ENCODE measurements at regions not wholly inside any gene's neighbourhood (a gene's known extent, or its start where the extent isn't known, plus 50 kb on each side); places are given as distances from the start of the nearest gene placed in this dataset.
A peak's percentile ranks its signal among the peaks of the same experiment; 100 is the strongest.

DNA sequence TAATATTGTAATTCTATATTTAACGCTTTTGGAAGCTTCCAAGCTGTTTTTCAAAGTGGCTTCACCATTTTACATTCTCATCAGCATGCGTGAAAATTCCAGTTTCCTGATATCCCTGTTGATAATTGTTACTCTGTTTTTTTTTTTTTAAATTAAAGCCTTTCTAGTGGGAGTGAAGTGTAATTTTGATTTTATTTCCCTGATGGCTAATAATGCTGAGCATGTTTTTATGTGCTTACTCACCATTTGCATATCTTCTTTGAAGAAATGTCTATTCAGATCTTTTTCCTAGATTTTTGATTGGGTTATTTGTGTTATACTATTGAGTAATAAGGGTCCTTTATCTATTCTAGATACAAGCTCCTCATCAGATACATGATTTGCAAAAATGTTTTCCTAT, 382.8 kb upstream of the HS6ST1 start:
- H3K9ac ChIP-seq (ENCODE audit: low read depth in 1 of 2, low read length in 2 of 2) = no peak overlapping the region
- H3K4me1 ChIP-seq (ENCODE audit: control insufficient read depth in 4 of 4, insufficient read depth in 4 of 4, low read length in 3 of 4) = no peaks in the 10 kb centered on the region
- H3K27me3 ChIP-seq (ENCODE audit: control insufficient read depth in 4 of 4, insufficient read depth in 4 of 4, low read length in 3 of 4) = no peaks in the 10 kb centered on the region
- H3K4me3 ChIP-seq (ENCODE audit: low read depth in 1 of 3, low read length in 3 of 3) = no peak overlapping the region
- no peak for DNase-seq (ENCODE audit: low spot score)
- no peak overlapping the region for H3K27ac ChIP-seq (ENCODE audit: low read depth in 1 of 2, low read length in 2 of 2)
- no peak for TF ChIP-seq RXRA (IDR thresholded peaks at IDR 0.05)
- TF ChIP-seq FOXA1 (IDR thresholded peaks at IDR 0.05) = no peak
- TF ChIP-seq SP1 (IDR thresholded peaks at IDR 0.05) = no peak
- TF ChIP-seq HNF4A (conservative IDR thresholded peaks at IDR 0.05) = no peak
- no peaks in the 10 kb centered on the region for H3K9me3 ChIP-seq (ENCODE audit: control insufficient read depth in 4 of 4, low read length in 3 of 4)
- WGBS = 88% methylated on average over 2 of the region's 2 CpGs
- H3K36me3 ChIP-seq (ENCODE audit: control insufficient read depth in 4 of 4, insufficient read depth in 3 of 4, low read depth in 1 of 4, low read length in 3 of 4) = no peaks in the 10 kb centered on the region

DNA sequence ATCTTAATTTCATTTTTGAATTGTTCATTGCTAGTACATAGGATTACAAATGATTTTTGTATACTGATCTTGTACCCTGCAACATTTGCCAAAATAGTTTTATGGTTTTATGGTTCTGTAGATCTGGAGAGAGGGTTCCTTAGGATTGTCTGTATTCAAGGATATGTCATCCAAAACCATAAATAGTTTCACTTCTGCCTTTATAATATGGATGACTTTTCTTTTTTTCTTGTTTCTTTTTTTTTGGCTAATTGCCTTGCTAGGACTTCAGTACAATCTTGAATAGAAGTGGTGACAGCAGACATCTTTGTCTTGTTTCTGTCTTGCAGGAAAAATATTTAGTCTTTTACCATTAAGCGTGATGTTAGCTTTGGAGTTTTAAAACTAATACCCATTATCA, 383.9 kb upstream of the HS6ST1 start:
- Histone ChIP-seq H3K36me3 (ENCODE audit: control insufficient read depth in 4 of 4, insufficient read depth in 3 of 4, low read depth in 1 of 4, low read length in 3 of 4) (no peaks in the 10 kb centered on the region), H3K27me3 (ENCODE audit: control insufficient read depth in 4 of 4, insufficient read depth in 4 of 4, low read length in 3 of 4) (no peaks in the 10 kb centered on the region), H3K4me3 (ENCODE audit: low read depth in 1 of 3, low read length in 3 of 3) (no peak overlapping the region), H3K9ac (ENCODE audit: low read depth in 1 of 2, low read length in 2 of 2) (no peak overlapping the region), H3K9me3 (ENCODE audit: control insufficient read depth in 4 of 4, low read length in 3 of 4) (peaks cover 0 to 5% (median 2%) of the 10 kb centered on the region in 4 donors), H3K4me1 (ENCODE audit: control insufficient read depth in 4 of 4, insufficient read depth in 4 of 4, low read length in 3 of 4) (no peaks in the 10 kb centered on the region), H3K27ac (ENCODE audit: low read depth in 1 of 2, low read length in 2 of 2) (no peak overlapping the region)
- DNase-seq (ENCODE audit: low spot score) = no peak
- no peak for TF ChIP-seq FOXA1 (IDR thresholded peaks at IDR 0.05)
- TF ChIP-seq, protein P1, sequence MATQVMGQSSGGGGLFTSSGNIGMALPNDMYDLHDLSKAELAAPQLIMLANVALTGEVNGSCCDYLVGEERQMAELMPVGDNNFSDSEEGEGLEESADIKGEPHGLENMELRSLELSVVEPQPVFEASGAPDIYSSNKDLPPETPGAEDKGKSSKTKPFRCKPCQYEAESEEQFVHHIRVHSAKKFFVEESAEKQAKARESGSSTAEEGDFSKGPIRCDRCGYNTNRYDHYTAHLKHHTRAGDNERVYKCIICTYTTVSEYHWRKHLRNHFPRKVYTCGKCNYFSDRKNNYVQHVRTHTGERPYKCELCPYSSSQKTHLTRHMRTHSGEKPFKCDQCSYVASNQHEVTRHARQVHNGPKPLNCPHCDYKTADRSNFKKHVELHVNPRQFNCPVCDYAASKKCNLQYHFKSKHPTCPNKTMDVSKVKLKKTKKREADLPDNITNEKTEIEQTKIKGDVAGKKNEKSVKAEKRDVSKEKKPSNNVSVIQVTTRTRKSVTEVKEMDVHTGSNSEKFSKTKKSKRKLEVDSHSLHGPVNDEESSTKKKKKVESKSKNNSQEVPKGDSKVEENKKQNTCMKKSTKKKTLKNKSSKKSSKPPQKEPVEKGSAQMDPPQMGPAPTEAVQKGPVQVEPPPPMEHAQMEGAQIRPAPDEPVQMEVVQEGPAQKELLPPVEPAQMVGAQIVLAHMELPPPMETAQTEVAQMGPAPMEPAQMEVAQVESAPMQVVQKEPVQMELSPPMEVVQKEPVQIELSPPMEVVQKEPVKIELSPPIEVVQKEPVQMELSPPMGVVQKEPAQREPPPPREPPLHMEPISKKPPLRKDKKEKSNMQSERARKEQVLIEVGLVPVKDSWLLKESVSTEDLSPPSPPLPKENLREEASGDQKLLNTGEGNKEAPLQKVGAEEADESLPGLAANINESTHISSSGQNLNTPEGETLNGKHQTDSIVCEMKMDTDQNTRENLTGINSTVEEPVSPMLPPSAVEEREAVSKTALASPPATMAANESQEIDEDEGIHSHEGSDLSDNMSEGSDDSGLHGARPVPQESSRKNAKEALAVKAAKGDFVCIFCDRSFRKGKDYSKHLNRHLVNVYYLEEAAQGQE (IDR thresholded peaks at IDR 0.05) = no peak
- TF ChIP-seq FOXA2 (IDR thresholded peaks at IDR 0.05) = no peak
- no peak for TF ChIP-seq YY1 (IDR thresholded peaks at IDR 0.05)
- TF ChIP-seq, protein P2, sequence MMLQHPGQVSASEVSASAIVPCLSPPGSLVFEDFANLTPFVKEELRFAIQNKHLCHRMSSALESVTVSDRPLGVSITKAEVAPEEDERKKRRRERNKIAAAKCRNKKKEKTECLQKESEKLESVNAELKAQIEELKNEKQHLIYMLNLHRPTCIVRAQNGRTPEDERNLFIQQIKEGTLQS (IDR thresholded peaks at IDR 0.05) = no peak
- TF ChIP-seq RXRA (IDR thresholded peaks at IDR 0.05) = no peak
- TF ChIP-seq, protein P3, sequence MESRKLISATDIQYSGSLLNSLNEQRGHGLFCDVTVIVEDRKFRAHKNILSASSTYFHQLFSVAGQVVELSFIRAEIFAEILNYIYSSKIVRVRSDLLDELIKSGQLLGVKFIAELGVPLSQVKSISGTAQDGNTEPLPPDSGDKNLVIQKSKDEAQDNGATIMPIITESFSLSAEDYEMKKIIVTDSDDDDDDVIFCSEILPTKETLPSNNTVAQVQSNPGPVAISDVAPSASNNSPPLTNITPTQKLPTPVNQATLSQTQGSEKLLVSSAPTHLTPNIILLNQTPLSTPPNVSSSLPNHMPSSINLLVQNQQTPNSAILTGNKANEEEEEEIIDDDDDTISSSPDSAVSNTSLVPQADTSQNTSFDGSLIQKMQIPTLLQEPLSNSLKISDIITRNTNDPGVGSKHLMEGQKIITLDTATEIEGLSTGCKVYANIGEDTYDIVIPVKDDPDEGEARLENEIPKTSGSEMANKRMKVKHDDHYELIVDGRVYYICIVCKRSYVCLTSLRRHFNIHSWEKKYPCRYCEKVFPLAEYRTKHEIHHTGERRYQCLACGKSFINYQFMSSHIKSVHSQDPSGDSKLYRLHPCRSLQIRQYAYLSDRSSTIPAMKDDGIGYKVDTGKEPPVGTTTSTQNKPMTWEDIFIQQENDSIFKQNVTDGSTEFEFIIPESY (IDR thresholded peaks at IDR 0.05) = no peak
- WGBS = 77% methylated on average over 1 of the region's 1 CpG

DNA sequence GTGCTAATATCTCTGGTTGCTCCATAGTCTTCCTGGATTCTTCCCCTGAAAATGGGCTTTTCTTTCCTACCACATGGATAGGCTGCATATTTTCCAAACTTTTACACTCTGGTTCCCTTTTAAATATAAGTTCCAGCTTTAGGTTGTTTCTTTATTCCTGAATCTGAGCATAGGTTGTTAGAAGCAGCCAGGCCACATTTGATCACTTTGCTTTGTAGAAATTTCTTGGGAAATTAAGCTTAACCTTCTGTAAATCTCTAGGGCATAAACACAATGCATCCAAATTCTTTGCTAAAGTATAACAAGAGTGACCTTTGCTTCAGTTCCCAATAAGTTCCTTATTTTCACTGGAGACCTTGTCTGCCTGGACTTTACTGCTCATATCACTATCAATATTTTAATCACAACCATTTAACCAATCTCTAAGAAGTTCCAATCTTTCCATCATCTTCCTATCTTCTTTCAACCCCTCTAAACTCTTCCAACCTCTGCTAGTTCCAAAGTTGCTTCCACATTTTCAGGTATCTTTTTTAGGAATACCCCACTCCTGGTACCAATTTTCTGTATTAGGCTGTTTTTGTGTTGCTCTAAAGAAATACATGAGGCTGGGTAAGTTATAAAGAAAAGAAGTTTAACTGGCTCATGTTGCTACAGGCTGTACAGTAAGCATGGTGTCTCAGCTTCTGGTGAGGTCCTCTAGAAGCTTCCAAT, 389.6 kb upstream of the HS6ST1 start:
- peak overlapping the region in 1 of 3 donors; percentile 32 for H3K4me3 ChIP-seq (ENCODE audit: low read depth in 1 of 3, low read length in 3 of 3)
- no peak overlapping the region for H3K27ac ChIP-seq (ENCODE audit: low read depth in 1 of 2, low read length in 2 of 2)
- H3K27me3 ChIP-seq (ENCODE audit: control insufficient read depth in 4 of 4, insufficient read depth in 4 of 4, low read length in 3 of 4) = peaks cover 0 to 3% (median 0%) of the 10 kb centered on the region in 4 donors
- H3K9me3 ChIP-seq (ENCODE audit: control insufficient read depth in 4 of 4, low read length in 3 of 4) = peaks cover 2 to 19% (median 9%) of the 10 kb centered on the region in 4 donors
- H3K9ac ChIP-seq (ENCODE audit: low read depth in 1 of 2, low read length in 2 of 2) = no peak overlapping the region
- TF ChIP-seq, protein P4, sequence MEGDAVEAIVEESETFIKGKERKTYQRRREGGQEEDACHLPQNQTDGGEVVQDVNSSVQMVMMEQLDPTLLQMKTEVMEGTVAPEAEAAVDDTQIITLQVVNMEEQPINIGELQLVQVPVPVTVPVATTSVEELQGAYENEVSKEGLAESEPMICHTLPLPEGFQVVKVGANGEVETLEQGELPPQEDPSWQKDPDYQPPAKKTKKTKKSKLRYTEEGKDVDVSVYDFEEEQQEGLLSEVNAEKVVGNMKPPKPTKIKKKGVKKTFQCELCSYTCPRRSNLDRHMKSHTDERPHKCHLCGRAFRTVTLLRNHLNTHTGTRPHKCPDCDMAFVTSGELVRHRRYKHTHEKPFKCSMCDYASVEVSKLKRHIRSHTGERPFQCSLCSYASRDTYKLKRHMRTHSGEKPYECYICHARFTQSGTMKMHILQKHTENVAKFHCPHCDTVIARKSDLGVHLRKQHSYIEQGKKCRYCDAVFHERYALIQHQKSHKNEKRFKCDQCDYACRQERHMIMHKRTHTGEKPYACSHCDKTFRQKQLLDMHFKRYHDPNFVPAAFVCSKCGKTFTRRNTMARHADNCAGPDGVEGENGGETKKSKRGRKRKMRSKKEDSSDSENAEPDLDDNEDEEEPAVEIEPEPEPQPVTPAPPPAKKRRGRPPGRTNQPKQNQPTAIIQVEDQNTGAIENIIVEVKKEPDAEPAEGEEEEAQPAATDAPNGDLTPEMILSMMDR (IDR thresholded peaks at IDR 0.05; ENCODE audit: low read depth, low read length, missing input control) = no peak
- no peak for TF ChIP-seq TAF1 (conservative IDR thresholded peaks at IDR 0.05)
- TF ChIP-seq, protein P3 (IDR thresholded peaks at IDR 0.05) = no peak
- TF ChIP-seq FOXA1 (IDR thresholded peaks at IDR 0.05) = no peak
- TF ChIP-seq HNF4A (conservative IDR thresholded peaks at IDR 0.05) = no peak
- H3K36me3 ChIP-seq (ENCODE audit: control insufficient read depth in 4 of 4, insufficient read depth in 3 of 4, low read depth in 1 of 4, low read length in 3 of 4) = no peaks in the 10 kb centered on the region
- H3K4me1 ChIP-seq (ENCODE audit: control insufficient read depth in 4 of 4, insufficient read depth in 4 of 4, low read length in 3 of 4) = no peaks in the 10 kb centered on the region
- no peak for DNase-seq (ENCODE audit: low spot score)

Data from liver (tissue), 8 donors.